Cardiac septum (tissue), 1 donor: ENCODE measurements at regions not wholly inside any gene's neighbourhood (a gene's known extent, or its start where the extent isn't known, plus 50 kb on each side); places are given as distances from the start of the nearest gene placed in this dataset.
"Not testable (repeated sequence)": the region's sequence is repeated elsewhere in the genome, so short reads cannot be mapped to it uniquely, and the experiment has no call there.

Experiments
- DNase-seq: peaks from one replicate; pipeline ENCODE4 v3.0.0-alpha.2; 2020; ENCODE audit warnings: low spot score
- intact Hi-C: fragments of 100-400 bp; cut with DNase I; formaldehyde crosslinking; loops from one replicate; pipeline ENCODE4 v1.14.0; 2022
- donor health status: DM: no; HTN: no; CAD: no.

- no peak for DNase-seq
- intact Hi-C loops, result no loop called here
Observed at GRCh38 chr5:44935262-44935661, 126.5 kb downstream of the MRPS30 start.

GRCh38 chr5:44935871-44936270 is 127.1 kb downstream of the MRPS30 start:
- intact Hi-C loops, result no loop called here

GRCh38 chr5:44942524-44943001 is 133.8 kb downstream of the MRPS30 start:
- DNase-seq, result no peak
- intact Hi-C loops, result no loop called here

More at GRCh38 chr5:44935871-44936270, 127.1 kb downstream of the MRPS30 start:
- no peak for DNase-seq

GRCh38 chr5:44943647-44944046 is 134.9 kb downstream of the MRPS30 start:
- no peak for DNase-seq
- intact Hi-C loops, result no loop called here

GRCh38 chr5:44945743-44946142 is 137.0 kb downstream of the MRPS30 start:
- DNase-seq, result no peak
- intact Hi-C loops, result no loop called here

GRCh38 chr5:44949687-44950086 is 140.9 kb downstream of the MRPS30 start:
- intact Hi-C loops, result no loop called here
- DNase-seq, result no peak

- no peak for DNase-seq
- intact Hi-C loops, result no loop called here
Observed at GRCh38 chr5:44951371-44951770, 142.6 kb downstream of the MRPS30 start.

GRCh38 chr5:44952376-44952775 is 143.6 kb downstream of the MRPS30 start:
- intact Hi-C loops, result no loop called here
- no peak for DNase-seq

- intact Hi-C loops, result no loop called here
- no peak for DNase-seq
Observed at GRCh38 chr5:44953078-44953477, 144.3 kb downstream of the MRPS30 start.

- DNase-seq, intact Hi-C loops: not testable (repeated sequence)
Observed at GRCh38 chr5:44958943-44959454, 150.3 kb downstream of the MRPS30 start.

- DNase-seq, result no peak
- intact Hi-C loops, result no loop called here
Observed at GRCh38 chr5:44969825-44970224, 161.1 kb downstream of the MRPS30 start.

- DNase-seq, intact Hi-C loops: not testable (repeated sequence)
Observed at GRCh38 chr5:44970963-44971362, 162.2 kb downstream of the MRPS30 start.

- intact Hi-C loops, result no loop called here
- DNase-seq, result no peak
Observed at GRCh38 chr5:44974813-44975212, 166.1 kb downstream of the MRPS30 start.

GRCh38 chr5:44981708-44982107 is 173.0 kb downstream of the MRPS30 start:
- no peak for DNase-seq
- intact Hi-C loops, result no loop called here

- DNase-seq, result no peak
- intact Hi-C loops, result no loop called here
Observed at GRCh38 chr5:44983006-44983405, 174.3 kb downstream of the MRPS30 start.

- DNase-seq, result no peak
Observed at GRCh38 chr5:44987026-44987425, 178.3 kb downstream of the MRPS30 start.

GRCh38 chr5:44991693-44992092 is 182.9 kb downstream of the MRPS30 start:
- DNase-seq, result no peak
- intact Hi-C loops, result no loop called here

More at GRCh38 chr5:44987026-44987425, 178.3 kb downstream of the MRPS30 start:
- intact Hi-C loops, result no loop called here

GRCh38 chr5:44993286-44993685 is 184.5 kb downstream of the MRPS30 start:
- DNase-seq, result no peak
- intact Hi-C loops, result no loop called here

- intact Hi-C loops, result no loop called here
- DNase-seq, result no peak
Observed at GRCh38 chr5:44997506-44997905, 188.8 kb downstream of the MRPS30 start.

GRCh38 chr5:45007102-45007501 is 198.4 kb downstream of the MRPS30 start:
- DNase-seq, intact Hi-C loops: not testable (repeated sequence)

- intact Hi-C loops, result no loop called here
Observed at GRCh38 chr5:45017568-45017967, 208.8 kb downstream of the MRPS30 start.

GRCh38 chr5:45029553-45029952 is 220.8 kb downstream of the MRPS30 start:
- no peak for DNase-seq
- intact Hi-C loops, result no loop called here

More at GRCh38 chr5:45017568-45017967, 208.8 kb downstream of the MRPS30 start:
- DNase-seq, result no peak
